ENCODE measurements at regions not wholly inside any gene's neighbourhood (a gene's known extent, or its start where the extent isn't known, plus 50 kb on each side); places are given as distances from the start of the nearest gene placed in this dataset.
A peak's percentile ranks its signal among the peaks of the same experiment; 100 is the strongest.

DNA sequence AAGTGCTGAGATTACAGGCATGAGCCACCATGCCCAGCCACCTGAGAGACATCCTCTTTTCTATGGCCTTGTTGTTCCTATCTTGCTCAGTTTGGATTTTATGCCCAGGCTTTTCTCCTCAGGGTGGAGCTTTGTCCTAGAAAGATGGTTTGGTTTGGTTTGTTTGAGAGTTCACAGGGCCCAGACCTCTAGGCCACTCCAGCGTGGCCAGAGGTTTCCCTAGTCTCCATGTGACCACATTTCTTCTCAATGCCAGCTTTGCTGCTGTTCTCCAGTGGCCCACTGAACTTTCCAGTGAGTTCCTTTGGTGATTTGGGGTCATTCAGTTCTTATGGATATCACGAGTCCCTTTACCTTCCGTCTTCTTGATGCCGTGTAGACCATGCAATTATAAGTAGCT lies 92.6 kb upstream of the SERBP1 start:
- H3K4me1 ChIP-seq (ENCODE audit: control insufficient read depth, insufficient read depth, low read length): no peaks in the 10 kb centered on the region
- intact Hi-C loops (cut with micrococcal nuclease; ENCODE audit: unreplicated experiment) (no loop called here), in situ Hi-C loops (cut with HindIII; ENCODE audit: low pct_unique_long_range_greater_than_20kb, low sequenced_read_pairs) (no loop called here)
- POLR2A ChIA-PET: no interaction called here
- CTCF ChIA-PET: no interaction called here
- ATAC-seq (no peak), DNase-seq (ENCODE audit: low read depth, low spot score) (no peak)
- no peaks in the 10 kb centered on the region for H3K27me3 ChIP-seq (ENCODE audit: control insufficient read depth, insufficient read depth, low read length)
- BruUV-seq (replicated peaks): no TSS peak
- H3K27ac ChIP-seq (ENCODE audit: low read length): no peak overlapping the region
- peaks cover 3% of the 10 kb centered on the region; the same call in 1 of the 2 replicates for H3K9me3 ChIP-seq (ENCODE audit: control insufficient read depth, insufficient read depth, low read depth, low read length)
- no peaks in the 10 kb centered on the region for H3K36me3 ChIP-seq (ENCODE audit: control insufficient read depth, insufficient read depth, low read length)
- no peak overlapping the region for H3K4me3 ChIP-seq (ENCODE audit: low read depth in 2 of 2, low read length in 2 of 2)
- TF ChIP-seq REST (IDR thresholded peaks at IDR 0.05; ENCODE audit: insufficient read depth in 1 of 2, low read depth in 2 of 2, low read length in 1 of 2) (no peak), POLR2AphosphoS5 (IDR thresholded peaks at IDR 0.05; ENCODE audit: low read depth, low read length) (no peak), SIN3A (IDR thresholded peaks at IDR 0.05; ENCODE audit: borderline replicate concordance, insufficient read depth, low read depth, low read length) (no peak), TCF7L2 (IDR thresholded peaks at IDR 0.05; ENCODE audit: low read depth, low read length) (no peak)
- TF ChIP-seq, protein P1, sequence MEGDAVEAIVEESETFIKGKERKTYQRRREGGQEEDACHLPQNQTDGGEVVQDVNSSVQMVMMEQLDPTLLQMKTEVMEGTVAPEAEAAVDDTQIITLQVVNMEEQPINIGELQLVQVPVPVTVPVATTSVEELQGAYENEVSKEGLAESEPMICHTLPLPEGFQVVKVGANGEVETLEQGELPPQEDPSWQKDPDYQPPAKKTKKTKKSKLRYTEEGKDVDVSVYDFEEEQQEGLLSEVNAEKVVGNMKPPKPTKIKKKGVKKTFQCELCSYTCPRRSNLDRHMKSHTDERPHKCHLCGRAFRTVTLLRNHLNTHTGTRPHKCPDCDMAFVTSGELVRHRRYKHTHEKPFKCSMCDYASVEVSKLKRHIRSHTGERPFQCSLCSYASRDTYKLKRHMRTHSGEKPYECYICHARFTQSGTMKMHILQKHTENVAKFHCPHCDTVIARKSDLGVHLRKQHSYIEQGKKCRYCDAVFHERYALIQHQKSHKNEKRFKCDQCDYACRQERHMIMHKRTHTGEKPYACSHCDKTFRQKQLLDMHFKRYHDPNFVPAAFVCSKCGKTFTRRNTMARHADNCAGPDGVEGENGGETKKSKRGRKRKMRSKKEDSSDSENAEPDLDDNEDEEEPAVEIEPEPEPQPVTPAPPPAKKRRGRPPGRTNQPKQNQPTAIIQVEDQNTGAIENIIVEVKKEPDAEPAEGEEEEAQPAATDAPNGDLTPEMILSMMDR (IDR thresholded peaks at IDR 0.05): no peak

GRCh38 chr1:67524143-67525052 lies 94.2 kb upstream of the SERBP1 start:
- Histone ChIP-seq H3K9me3 (ENCODE audit: control insufficient read depth, insufficient read depth, low read depth, low read length) (no peaks in the 10 kb centered on the region), H3K4me3 (ENCODE audit: low read depth in 2 of 2, low read length in 2 of 2) (no peak overlapping the region), H3K27me3 (ENCODE audit: control insufficient read depth, insufficient read depth, low read length) (no peaks in the 10 kb centered on the region), H3K27ac (ENCODE audit: low read length) (no peak overlapping the region), H3K36me3 (ENCODE audit: control insufficient read depth, insufficient read depth, low read length) (no peaks in the 10 kb centered on the region), H3K4me1 (ENCODE audit: control insufficient read depth, insufficient read depth, low read length) (no peaks in the 10 kb centered on the region)
- ChIA-PET POLR2A (no interaction called here), CTCF (interaction anchor here (0.5 kb wide), 1 partner anchor 86 kb away, joined by 4 read pairs; no protein-coding TSS in a partner anchor)
- in situ Hi-C loops (cut with HindIII; ENCODE audit: low pct_unique_long_range_greater_than_20kb, low sequenced_read_pairs) (loop anchor here (25.0 kb wide), 1 partner anchor 138 kb away; no protein-coding TSS in a partner anchor), intact Hi-C loops (cut with micrococcal nuclease; ENCODE audit: unreplicated experiment) (no loop called here)
- no peak for ATAC-seq
- TF ChIP-seq SIN3A (IDR thresholded peaks at IDR 0.05; ENCODE audit: borderline replicate concordance, insufficient read depth, low read depth, low read length): no peak
- TF ChIP-seq, protein P1 (IDR thresholded peaks at IDR 0.05): peak; percentile 50
- BruUV-seq (replicated peaks): no TSS peak
- no peak for DNase-seq (ENCODE audit: low read depth, low spot score)
